ENCODE measurements at regions not wholly inside any gene's neighbourhood (a gene's known extent, or its start where the extent isn't known, plus 50 kb on each side); places are given as distances from the start of the nearest gene placed in this dataset.

DNA sequence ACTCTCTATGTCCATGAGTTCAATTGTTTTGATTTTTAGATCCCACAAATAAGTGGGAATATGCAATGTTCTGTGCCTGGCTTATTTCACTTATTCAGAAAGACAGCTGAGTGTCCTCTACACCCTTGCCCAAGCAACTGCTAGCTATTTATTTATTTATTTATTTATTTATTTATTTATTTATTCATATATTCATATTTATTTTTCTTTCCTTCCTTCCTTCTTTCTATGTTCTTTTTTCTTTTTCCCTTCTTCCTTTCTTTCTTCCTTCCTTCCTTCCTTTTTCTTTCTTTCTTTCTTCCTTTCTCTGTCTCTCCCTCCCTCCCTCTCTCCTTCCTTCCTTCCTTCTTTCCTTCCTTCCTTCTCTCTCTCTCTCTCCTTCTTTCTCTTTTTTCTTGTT is 563.4 kb downstream of the BCL11B start:
- no peak overlapping the region for H3K4me3 ChIP-seq (replicated peaks in 1 of 3; ENCODE audit: insufficient read depth in 1 of 3, low read depth in 1 of 3, low read length in 3 of 3)
- no peaks in the 10 kb centered on the region for H3K79me2 ChIP-seq (ENCODE audit: control insufficient read depth, insufficient read depth, low read length)
- ChIA-PET CTCF (no interaction called here), POLR2A (no interaction called here)
- DNase-seq (ENCODE audit: low read depth, low spot score), result no peak
- dilution Hi-C loops (cut with MboI; ENCODE audit: extremely low pct_ligation_motif_present, low sequenced_read_pairs) (no loop called here), intact Hi-C loops (cut with micrococcal nuclease) (no loop called here)
- no peaks in the 10 kb centered on the region for H4K20me1 ChIP-seq (replicated peaks; ENCODE audit: control insufficient read depth, extremely low read depth, insufficient read depth, low read length)
- H3K9me1 ChIP-seq (replicated peaks; ENCODE audit: control insufficient read depth, extremely low read depth, insufficient read depth, low read length), result no peaks in the 10 kb centered on the region
- no peak overlapping the region for H3K9ac ChIP-seq (replicated peaks; ENCODE audit: extremely low read depth, insufficient read depth, low read length)
- H3K27me3 ChIP-seq (ENCODE audit: control insufficient read depth in 2 of 2, insufficient read depth in 2 of 2, low read length in 2 of 2), result no peaks in the 10 kb centered on the region
- H3K4me1 ChIP-seq (ENCODE audit: control insufficient read depth, extremely low read depth, insufficient read depth, low read length), result no peaks in the 10 kb centered on the region
- FAIRE-seq, result no peak
- TF ChIP-seq MYC (IDR thresholded peaks at IDR 0.05; ENCODE audit: low read depth, low read length) (no peak), EZH2 (IDR thresholded peaks at IDR 0.05; ENCODE audit: borderline replicate concordance, low read depth, low read length, severe bottlenecking) (no peak), POLR2AphosphoS5 (IDR thresholded peaks at IDR 0.05; ENCODE audit: insufficient read depth, low read depth, low read length) (no peak), GATA2 (IDR thresholded peaks at IDR 0.05; ENCODE audit: insufficient read depth, insufficient read length, low read depth, low read length) (no peak), JUN (IDR thresholded peaks at IDR 0.05; ENCODE audit: borderline replicate concordance, insufficient read depth, insufficient read length, low read depth) (no peak), FOS (IDR thresholded peaks at IDR 0.05; ENCODE audit: borderline replicate concordance, insufficient read depth, low read length) (no peak), POLR2A (IDR thresholded peaks at IDR 0.05; ENCODE audit: low read depth, low read length) (no peak)
- TF ChIP-seq, protein P1, sequence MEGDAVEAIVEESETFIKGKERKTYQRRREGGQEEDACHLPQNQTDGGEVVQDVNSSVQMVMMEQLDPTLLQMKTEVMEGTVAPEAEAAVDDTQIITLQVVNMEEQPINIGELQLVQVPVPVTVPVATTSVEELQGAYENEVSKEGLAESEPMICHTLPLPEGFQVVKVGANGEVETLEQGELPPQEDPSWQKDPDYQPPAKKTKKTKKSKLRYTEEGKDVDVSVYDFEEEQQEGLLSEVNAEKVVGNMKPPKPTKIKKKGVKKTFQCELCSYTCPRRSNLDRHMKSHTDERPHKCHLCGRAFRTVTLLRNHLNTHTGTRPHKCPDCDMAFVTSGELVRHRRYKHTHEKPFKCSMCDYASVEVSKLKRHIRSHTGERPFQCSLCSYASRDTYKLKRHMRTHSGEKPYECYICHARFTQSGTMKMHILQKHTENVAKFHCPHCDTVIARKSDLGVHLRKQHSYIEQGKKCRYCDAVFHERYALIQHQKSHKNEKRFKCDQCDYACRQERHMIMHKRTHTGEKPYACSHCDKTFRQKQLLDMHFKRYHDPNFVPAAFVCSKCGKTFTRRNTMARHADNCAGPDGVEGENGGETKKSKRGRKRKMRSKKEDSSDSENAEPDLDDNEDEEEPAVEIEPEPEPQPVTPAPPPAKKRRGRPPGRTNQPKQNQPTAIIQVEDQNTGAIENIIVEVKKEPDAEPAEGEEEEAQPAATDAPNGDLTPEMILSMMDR (IDR thresholded peaks at IDR 0.05; ENCODE audit: extremely low read depth in 1 of 2, insufficient read depth in 1 of 2, low read depth in 1 of 2, low read length in 2 of 2), result no peak
- TF ChIP-seq, protein P2, sequence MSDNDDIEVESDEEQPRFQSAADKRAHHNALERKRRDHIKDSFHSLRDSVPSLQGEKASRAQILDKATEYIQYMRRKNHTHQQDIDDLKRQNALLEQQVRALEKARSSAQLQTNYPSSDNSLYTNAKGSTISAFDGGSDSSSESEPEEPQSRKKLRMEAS (IDR thresholded peaks at IDR 0.05; ENCODE audit: insufficient read depth, insufficient read length), result no peak
- no peak overlapping the region for H3K27ac ChIP-seq (ENCODE audit: insufficient read depth, low read depth, low read length)
- no TSS peak for BruUV-seq (replicated peaks)
- no peaks in the 10 kb centered on the region for H3K36me3 ChIP-seq (ENCODE audit: control insufficient read depth in 2 of 2, extremely low read depth in 1 of 2, insufficient read depth in 2 of 2, low read length in 2 of 2)
- H3K4me2 ChIP-seq (ENCODE audit: insufficient read depth, low read length), result no peak overlapping the region
- H3K9me3 ChIP-seq (replicated peaks; ENCODE audit: control insufficient read depth, insufficient read depth, low read length), result peaks cover 6% of the 10 kb centered on the region
- H2AFZ ChIP-seq (ENCODE audit: low read depth, low read length), result no peak overlapping the region
